ENCODE measurements at regions not wholly inside any gene's neighbourhood (a gene's known extent, or its start where the extent isn't known, plus 50 kb on each side); places are given as distances from the start of the nearest gene placed in this dataset.

- no peaks in the 10 kb centered on the region for H3K9me3 ChIP-seq (ENCODE audit: control insufficient read depth in 1 of 2, low read length in 2 of 2)
- no peak overlapping the region for H3K4me3 ChIP-seq (ENCODE audit: low read depth in 1 of 2, low read length in 2 of 2)
- no peaks in the 10 kb centered on the region for H3K27me3 ChIP-seq (ENCODE audit: low read depth, low read length)
- no peaks in the 10 kb centered on the region for H3K4me1 ChIP-seq (ENCODE audit: control insufficient read depth in 1 of 2, insufficient read depth in 2 of 2, low read length in 2 of 2)
- H3K27ac ChIP-seq (ENCODE audit: low read length), result no peak overlapping the region
- H3K36me3 ChIP-seq (ENCODE audit: control insufficient read depth in 1 of 2, insufficient read depth in 2 of 2, low read length in 2 of 2), result no peaks in the 10 kb centered on the region
These were observed 194.2 kb downstream of the ERCC6L2 start for GRCh38 chr9:96069629-96070220.

GRCh38 chr9:96068511-96068910 is 193.0 kb downstream of the ERCC6L2 start:
- Histone ChIP-seq H3K4me1 (ENCODE audit: control insufficient read depth in 1 of 2, insufficient read depth in 2 of 2, low read length in 2 of 2) (no peaks in the 10 kb centered on the region), H3K36me3 (ENCODE audit: control insufficient read depth in 1 of 2, insufficient read depth in 2 of 2, low read length in 2 of 2) (no peaks in the 10 kb centered on the region), H3K9me3 (ENCODE audit: control insufficient read depth in 1 of 2, low read length in 2 of 2) (no peaks in the 10 kb centered on the region), H3K4me3 (ENCODE audit: low read depth in 1 of 2, low read length in 2 of 2) (no peak overlapping the region), H3K27me3 (ENCODE audit: low read depth, low read length) (no peaks in the 10 kb centered on the region), H3K27ac (ENCODE audit: low read length) (no peak overlapping the region)

- H3K4me1 ChIP-seq (ENCODE audit: control insufficient read depth in 1 of 2, insufficient read depth in 2 of 2, low read length in 2 of 2), result no peaks in the 10 kb centered on the region
- H3K27me3 ChIP-seq (ENCODE audit: low read depth, low read length), result no peaks in the 10 kb centered on the region
- no peaks in the 10 kb centered on the region for H3K36me3 ChIP-seq (ENCODE audit: control insufficient read depth in 1 of 2, insufficient read depth in 2 of 2, low read length in 2 of 2)
- H3K27ac ChIP-seq (ENCODE audit: low read length), result no peak overlapping the region
- no peaks in the 10 kb centered on the region for H3K9me3 ChIP-seq (ENCODE audit: control insufficient read depth in 1 of 2, low read length in 2 of 2)
- H3K4me3 ChIP-seq (ENCODE audit: low read depth in 1 of 2, low read length in 2 of 2), result no peak overlapping the region
These were observed 192.1 kb downstream of the ERCC6L2 start for GRCh38 chr9:96067600-96067999.

GRCh38 chr9:96067004-96067403 is 191.5 kb downstream of the ERCC6L2 start:
- no peaks in the 10 kb centered on the region for H3K27me3 ChIP-seq (ENCODE audit: low read depth, low read length)
- H3K4me1 ChIP-seq (ENCODE audit: control insufficient read depth in 1 of 2, insufficient read depth in 2 of 2, low read length in 2 of 2), result peaks cover 0 to under 1% of the 10 kb centered on the region in 2 donors
- H3K36me3 ChIP-seq (ENCODE audit: control insufficient read depth in 1 of 2, insufficient read depth in 2 of 2, low read length in 2 of 2), result no peaks in the 10 kb centered on the region
- H3K4me3 ChIP-seq (ENCODE audit: low read depth in 1 of 2, low read length in 2 of 2), result no peak overlapping the region
- H3K9me3 ChIP-seq (ENCODE audit: control insufficient read depth in 1 of 2, low read length in 2 of 2), result no peaks in the 10 kb centered on the region
- H3K27ac ChIP-seq (ENCODE audit: low read length), result no peak overlapping the region

GRCh38 chr9:96065482-96066251 is 190.2 kb downstream of the ERCC6L2 start:
- H3K4me1 ChIP-seq (ENCODE audit: control insufficient read depth in 1 of 2, insufficient read depth in 2 of 2, low read length in 2 of 2), result peaks cover 6 to 8% of the 10 kb centered on the region in 2 donors
- no peaks in the 10 kb centered on the region for H3K36me3 ChIP-seq (ENCODE audit: control insufficient read depth in 1 of 2, insufficient read depth in 2 of 2, low read length in 2 of 2)
- no peak overlapping the region for H3K27ac ChIP-seq (ENCODE audit: low read length)
- H3K27me3 ChIP-seq (ENCODE audit: low read depth, low read length), result no peaks in the 10 kb centered on the region
- H3K4me3 ChIP-seq (ENCODE audit: low read depth in 1 of 2, low read length in 2 of 2), result no peak overlapping the region
- H3K9me3 ChIP-seq (ENCODE audit: control insufficient read depth in 1 of 2, low read length in 2 of 2), result no peaks in the 10 kb centered on the region

- H3K27me3 ChIP-seq (ENCODE audit: low read depth, low read length), result no peaks in the 10 kb centered on the region
- H3K36me3 ChIP-seq (ENCODE audit: control insufficient read depth in 1 of 2, insufficient read depth in 2 of 2, low read length in 2 of 2), result no peaks in the 10 kb centered on the region
- H3K27ac ChIP-seq (ENCODE audit: low read length), result no peak overlapping the region
- no peaks in the 10 kb centered on the region for H3K9me3 ChIP-seq (ENCODE audit: control insufficient read depth in 1 of 2, low read length in 2 of 2)
- peaks cover 6 to 8% of the 10 kb centered on the region in 2 donors for H3K4me1 ChIP-seq (ENCODE audit: control insufficient read depth in 1 of 2, insufficient read depth in 2 of 2, low read length in 2 of 2)
- no peak overlapping the region for H3K4me3 ChIP-seq (ENCODE audit: low read depth in 1 of 2, low read length in 2 of 2)
These were observed 189.5 kb downstream of the ERCC6L2 start for GRCh38 chr9:96064826-96065481.

- H3K4me3 ChIP-seq (ENCODE audit: low read depth in 1 of 2, low read length in 2 of 2), result no peak overlapping the region
- H3K9me3 ChIP-seq (ENCODE audit: control insufficient read depth in 1 of 2, low read length in 2 of 2), result no peaks in the 10 kb centered on the region
- H3K27me3 ChIP-seq (ENCODE audit: low read depth, low read length), result no peaks in the 10 kb centered on the region
- H3K4me1 ChIP-seq (ENCODE audit: control insufficient read depth in 1 of 2, insufficient read depth in 2 of 2, low read length in 2 of 2), result peaks cover 6 to 8% of the 10 kb centered on the region in 2 donors
- H3K27ac ChIP-seq (ENCODE audit: low read length), result no peak overlapping the region
- H3K36me3 ChIP-seq (ENCODE audit: control insufficient read depth in 1 of 2, insufficient read depth in 2 of 2, low read length in 2 of 2), result no peaks in the 10 kb centered on the region
These were observed 187.4 kb downstream of the ERCC6L2 start for GRCh38 chr9:96062854-96063253.

GRCh38 chr9:96062031-96062430 is 186.5 kb downstream of the ERCC6L2 start:
- Histone ChIP-seq H3K4me1 (ENCODE audit: control insufficient read depth in 1 of 2, insufficient read depth in 2 of 2, low read length in 2 of 2) (peaks cover 6 to 8% of the 10 kb centered on the region in 2 donors), H3K27ac (ENCODE audit: low read length) (no peak overlapping the region), H3K4me3 (ENCODE audit: low read depth in 1 of 2, low read length in 2 of 2) (no peak overlapping the region), H3K9me3 (ENCODE audit: control insufficient read depth in 1 of 2, low read length in 2 of 2) (no peaks in the 10 kb centered on the region), H3K36me3 (ENCODE audit: control insufficient read depth in 1 of 2, insufficient read depth in 2 of 2, low read length in 2 of 2) (no peaks in the 10 kb centered on the region), H3K27me3 (ENCODE audit: low read depth, low read length) (no peaks in the 10 kb centered on the region)

- peaks cover 6 to 8% of the 10 kb centered on the region in 2 donors for H3K4me1 ChIP-seq (ENCODE audit: control insufficient read depth in 1 of 2, insufficient read depth in 2 of 2, low read length in 2 of 2)
- no peaks in the 10 kb centered on the region for H3K27me3 ChIP-seq (ENCODE audit: low read depth, low read length)
- no peaks in the 10 kb centered on the region for H3K36me3 ChIP-seq (ENCODE audit: control insufficient read depth in 1 of 2, insufficient read depth in 2 of 2, low read length in 2 of 2)
- H3K9me3 ChIP-seq (ENCODE audit: control insufficient read depth in 1 of 2, low read length in 2 of 2), result no peaks in the 10 kb centered on the region
- no peak overlapping the region for H3K4me3 ChIP-seq (ENCODE audit: low read depth in 1 of 2, low read length in 2 of 2)
- H3K27ac ChIP-seq (ENCODE audit: low read length), result no peak overlapping the region
These were observed 185.9 kb downstream of the ERCC6L2 start for GRCh38 chr9:96061293-96061987.

GRCh38 chr9:96058218-96058617 is 182.7 kb downstream of the ERCC6L2 start:
- H3K4me3 ChIP-seq (ENCODE audit: low read depth in 1 of 2, low read length in 2 of 2), result no peak overlapping the region
- no peaks in the 10 kb centered on the region for H3K36me3 ChIP-seq (ENCODE audit: control insufficient read depth in 1 of 2, insufficient read depth in 2 of 2, low read length in 2 of 2)
- no peak overlapping the region for H3K27ac ChIP-seq (ENCODE audit: low read length)

GRCh38 chr9:96057155-96057554 is 181.7 kb downstream of the ERCC6L2 start:
- Histone ChIP-seq H3K27ac (ENCODE audit: low read length) (no peak overlapping the region), H3K4me3 (ENCODE audit: low read depth in 1 of 2, low read length in 2 of 2) (no peak overlapping the region), H3K4me1 (ENCODE audit: control insufficient read depth in 1 of 2, insufficient read depth in 2 of 2, low read length in 2 of 2) (peaks cover 6 to 8% of the 10 kb centered on the region in 2 donors), H3K27me3 (ENCODE audit: low read depth, low read length) (no peaks in the 10 kb centered on the region), H3K36me3 (ENCODE audit: control insufficient read depth in 1 of 2, insufficient read depth in 2 of 2, low read length in 2 of 2) (no peaks in the 10 kb centered on the region), H3K9me3 (ENCODE audit: control insufficient read depth in 1 of 2, low read length in 2 of 2) (no peaks in the 10 kb centered on the region)

More at GRCh38 chr9:96058218-96058617, 182.7 kb downstream of the ERCC6L2 start:
- no peaks in the 10 kb centered on the region for H3K9me3 ChIP-seq (ENCODE audit: control insufficient read depth in 1 of 2, low read length in 2 of 2)
- no peaks in the 10 kb centered on the region for H3K27me3 ChIP-seq (ENCODE audit: low read depth, low read length)
- H3K4me1 ChIP-seq (ENCODE audit: control insufficient read depth in 1 of 2, insufficient read depth in 2 of 2, low read length in 2 of 2), result peaks cover 6 to 8% of the 10 kb centered on the region in 2 donors

Data from muscle layer of duodenum (tissue), 2 donors.